B cell (primary cell): ENCODE measurements at regions not wholly inside any gene's neighbourhood (a gene's known extent, or its start where the extent isn't known, plus 50 kb on each side); places are given as distances from the start of the nearest gene placed in this dataset.

Experiments used
- ATAC-seq: fragments of 200-7000 bp; cut with Tn5 transposase; one replicate; pipeline ENCODE4 v1.10.0; 2021; ENCODE audit warnings: low read depth, mild to moderate bottlenecking, moderate number of reproducible peaks, moderate library complexity
- CTCF ChIA-PET: fragments of 350-600 bp; sonication (Branson Sonifier 250); formaldehyde crosslinking; loops from one replicate; lab custom pipeline; 2021; ENCODE audit warnings: antibody characterized with exemption, inconsistent platforms; lab: Charles Lee
- POLR2A ChIA-PET: fragments of 350-600 bp; sonication (Branson Sonifier 250); formaldehyde crosslinking; loops from one replicate; lab custom pipeline; 2021; ENCODE audit warnings: antibody characterized with exemption; lab: Charles Lee
- DNase-seq: peaks from one replicate; pipeline ENCODE4 v3.0.0; 2013
- H2AFZ ChIP-seq: 2 replicates; pipeline ENCODE4 v1.6.1; 2012; ENCODE audit warnings: mild to moderate bottlenecking, low read depth, low read length; ENCODE audit not compliant: insufficient read depth, poor library complexity, severe bottlenecking
- H3K27ac ChIP-seq, 2 donors: 1 replicate in 1 of 2; 2 replicates in 1 of 2; pipeline ENCODE4 v1.5.1; 2012 to 2013; ENCODE audit warnings: low read length in 2 of 2, mild to moderate bottlenecking in 2 of 2, moderate library complexity in 1 of 2
- H3K27me3 ChIP-seq, 4 experiments: fragments of 200-600 bp in 1 of 4; sonication (generic) in 1 of 4; replicated peaks in 1 of 4; 1 replicate in 2 of 4; 2 replicates in 2 of 4; pipeline versions ENCODE4 v1.6.1 to v1.7.0; 2013 to 2016; ENCODE audit warnings: low read length in 3 of 4, mild to moderate bottlenecking in 2 of 4, mixed read lengths in 1 of 4, moderate library complexity in 1 of 4; ENCODE audit not compliant: insufficient read depth in 4 of 4, control insufficient read depth in 3 of 4; ENCODE audit errors: control extremely low read depth in 1 of 4
- H3K36me3 ChIP-seq, 2 experiments: replicated peaks in 1 of 2; 1 replicate in 1 of 2; 2 replicates in 1 of 2; pipeline versions ENCODE4 v1.6.1 to v1.7.1; 2013; ENCODE audit warnings: low read length in 1 of 2; ENCODE audit not compliant: insufficient read depth in 2 of 2, control insufficient read depth in 1 of 2; ENCODE audit errors: control extremely low read depth in 1 of 2, extremely low read depth in 1 of 2
- H3K4me1 ChIP-seq, 2 donors: fragments of 200-600 bp in 1 of 2; sonication (generic) in 1 of 2; 1 replicate in 1 of 2; 2 replicates in 1 of 2; pipeline versions ENCODE4 v1.5.1 to v1.6.1; 2013 to 2017; ENCODE audit warnings: low read length in 2 of 2; ENCODE audit not compliant: control insufficient read depth in 2 of 2, insufficient read depth in 2 of 2
- H3K4me2 ChIP-seq: replicated peaks from 2 replicates; pipeline ENCODE3; 2012; ENCODE audit warnings: mild to moderate bottlenecking, low read depth, low read length; ENCODE audit not compliant: poor library complexity, severe bottlenecking
- H3K4me3 ChIP-seq, 5 experiments: fragments of 200-600 bp in 1 of 5; sonication (generic) in 1 of 5; 1 replicate in 3 of 5; 2 replicates in 2 of 5; pipeline versions ENCODE4 v1.5.1 to v1.7.0; 2011 to 2016; ENCODE audit warnings: low read length in 4 of 5, mild to moderate bottlenecking in 4 of 5, low read depth in 2 of 5, control low read depth in 1 of 5, moderate library complexity in 1 of 5; ENCODE audit not compliant: insufficient read depth in 1 of 5; ENCODE audit errors: control extremely low read depth in 1 of 5, extremely low read depth in 1 of 5
- H3K79me2 ChIP-seq: fragments of 200-600 bp; sonication (generic); one replicate; pipeline ENCODE4 v1.6.0; 2016; ENCODE audit warnings: low read length; ENCODE audit not compliant: control insufficient read depth, insufficient read depth
- H3K9ac ChIP-seq: fragments of 200-600 bp; sonication (generic); 2 replicates; pipeline ENCODE4 v1.6.1; 2017; ENCODE audit warnings: mild to moderate bottlenecking, low read length, moderate library complexity
- H3K9me3 ChIP-seq, 3 donors: one replicate each; pipeline versions ENCODE4 v1.6.1 to v1.7.1; 2013; ENCODE audit warnings: low read length in 2 of 3; ENCODE audit not compliant: control insufficient read depth in 2 of 3, insufficient read depth in 1 of 3; ENCODE audit errors: control extremely low read depth in 1 of 3
- H4K20me1 ChIP-seq: 2 replicates; pipeline ENCODE4 v1.6.0; 2012; ENCODE audit warnings: mild to moderate bottlenecking, low read length; ENCODE audit not compliant: insufficient read depth, control insufficient read depth, poor library complexity, severe bottlenecking
- H3K27ac Mint-ChIP-seq: one replicate; pipeline ENCODE4 v1.8.0; 2021; ENCODE audit warnings: mixed read lengths
- H3K27me3 Mint-ChIP-seq: one replicate; pipeline ENCODE4 v1.8.0; 2021; ENCODE audit warnings: mixed read lengths
- H3K4me1 Mint-ChIP-seq: one replicate; pipeline ENCODE4 v1.8.0; 2021; ENCODE audit warnings: mixed read lengths
- H3K4me3 Mint-ChIP-seq: one replicate; pipeline ENCODE4 v1.8.0; 2021; ENCODE audit warnings: mixed read lengths
- H3K9me3 Mint-ChIP-seq: one replicate; pipeline ENCODE4 v1.8.0; 2022; ENCODE audit warnings: mixed read lengths; ENCODE audit not compliant: insufficient read depth
- CTCF ChIP-seq: fragments of 200-600 bp; IDR thresholded peaks from one replicate; pipeline ENCODE4 v1.8.0; 2022; ENCODE audit warnings: antibody characterized with exemption, mild to moderate bottlenecking
- EZH2 ChIP-seq: IDR thresholded peaks from 2 replicates; pipeline ENCODE4 v1.6.1; 2012; ENCODE audit warnings: borderline replicate concordance, low read depth, mild to moderate bottlenecking, moderate library complexity, low read length; ENCODE audit not compliant: insufficient read depth, poor library complexity, severe bottlenecking
- WGBS: methylation state at CpG from one replicate; pipeline ENCODE4 v1.1.5; 2013; ENCODE audit warnings: missing lambda C conversion rate; ENCODE audit not compliant: insufficient coverage; 5-methylcytosine and 5-hydroxymethylcytosine counted together
- intact Hi-C: fragments of 100-400 bp; cut with micrococcal nuclease; formaldehyde crosslinking; loops from one replicate; pipeline ENCODE4 v1.10.0; 2022

GRCh38 chr1:115536279-115536816 lies 105.4 kb upstream of the VANGL1 start:
- CTCF ChIA-PET, result no interaction called here
- Mint-ChIP-seq H3K27me3 (peaks cover 3% of the 10 kb centered on the region), H3K4me1 (no peaks in the 10 kb centered on the region), H3K27ac (no peak overlapping the region), H3K9me3 (no peaks in the 10 kb centered on the region), H3K4me3 (no peak overlapping the region)
- ATAC-seq, result no peak
- DNase-seq, result no peak
- Histone ChIP-seq H3K27ac (no peak overlapping the region), H3K4me2 (no peak overlapping the region), H2AFZ (no peak overlapping the region), H3K4me3 (no peak overlapping the region), H3K79me2 (no peaks in the 10 kb centered on the region), H4K20me1 (no peaks in the 10 kb centered on the region), H3K27me3 (no peaks in the 10 kb centered on the region), H3K9me3 (peaks cover 0 to 14% (median 1%) of the 10 kb centered on the region in 3 donors), H3K9ac (no peak overlapping the region), H3K36me3 (no peaks in the 10 kb centered on the region), H3K4me1 (no peaks in the 10 kb centered on the region)
- POLR2A ChIA-PET, result no interaction called here
- no peak for TF ChIP-seq CTCF
- no peak for TF ChIP-seq EZH2
- intact Hi-C loops, result no loop called here
- WGBS, result 90% methylated on average over 2 of the region's 4 CpGs

GRCh38 chr1:115534106-115534505 lies 107.7 kb upstream of the VANGL1 start:
- WGBS, result 100% methylated on average over 1 of the region's 1 CpG
- Histone ChIP-seq H3K27me3 (no peaks in the 10 kb centered on the region), H3K36me3 (no peaks in the 10 kb centered on the region), H4K20me1 (no peaks in the 10 kb centered on the region), H2AFZ (no peak overlapping the region), H3K9me3 (peaks cover 0 to 8% (median 1%) of the 10 kb centered on the region in 3 donors), H3K27ac (no peak overlapping the region), H3K9ac (no peak overlapping the region), H3K79me2 (no peaks in the 10 kb centered on the region), H3K4me3 (no peak overlapping the region), H3K4me1 (no peaks in the 10 kb centered on the region), H3K4me2 (no peak overlapping the region)
- peaks cover 3% of the 10 kb centered on the region for H3K27me3 Mint-ChIP-seq
- H3K9me3 Mint-ChIP-seq, result no peaks in the 10 kb centered on the region
- intact Hi-C loops, result no loop called here
- no peaks in the 10 kb centered on the region for H3K4me1 Mint-ChIP-seq
- TF ChIP-seq CTCF, result no peak
- no peak for TF ChIP-seq EZH2
- no peak overlapping the region for H3K4me3 Mint-ChIP-seq
- CTCF ChIA-PET, result no interaction called here
- ATAC-seq (no peak), DNase-seq (no peak)
- no peak overlapping the region for H3K27ac Mint-ChIP-seq
- POLR2A ChIA-PET, result no interaction called here
